LHCN-M2 (cell line): ENCODE measurements at regions not wholly inside any gene's neighbourhood (a gene's known extent, or its start where the extent isn't known, plus 50 kb on each side); places are given as distances from the start of the nearest gene placed in this dataset.

ENCODE experiments used
- DNase-seq: peaks from one replicate; pipeline ENCODE4 v3.0.0-alpha.2; 2012; ENCODE audit warnings: low read depth

- no peak for DNase-seq
Measured at GRCh38 chr12:27382924-27383323, 50.3 kb downstream of the BMAL2 start.

DNA sequence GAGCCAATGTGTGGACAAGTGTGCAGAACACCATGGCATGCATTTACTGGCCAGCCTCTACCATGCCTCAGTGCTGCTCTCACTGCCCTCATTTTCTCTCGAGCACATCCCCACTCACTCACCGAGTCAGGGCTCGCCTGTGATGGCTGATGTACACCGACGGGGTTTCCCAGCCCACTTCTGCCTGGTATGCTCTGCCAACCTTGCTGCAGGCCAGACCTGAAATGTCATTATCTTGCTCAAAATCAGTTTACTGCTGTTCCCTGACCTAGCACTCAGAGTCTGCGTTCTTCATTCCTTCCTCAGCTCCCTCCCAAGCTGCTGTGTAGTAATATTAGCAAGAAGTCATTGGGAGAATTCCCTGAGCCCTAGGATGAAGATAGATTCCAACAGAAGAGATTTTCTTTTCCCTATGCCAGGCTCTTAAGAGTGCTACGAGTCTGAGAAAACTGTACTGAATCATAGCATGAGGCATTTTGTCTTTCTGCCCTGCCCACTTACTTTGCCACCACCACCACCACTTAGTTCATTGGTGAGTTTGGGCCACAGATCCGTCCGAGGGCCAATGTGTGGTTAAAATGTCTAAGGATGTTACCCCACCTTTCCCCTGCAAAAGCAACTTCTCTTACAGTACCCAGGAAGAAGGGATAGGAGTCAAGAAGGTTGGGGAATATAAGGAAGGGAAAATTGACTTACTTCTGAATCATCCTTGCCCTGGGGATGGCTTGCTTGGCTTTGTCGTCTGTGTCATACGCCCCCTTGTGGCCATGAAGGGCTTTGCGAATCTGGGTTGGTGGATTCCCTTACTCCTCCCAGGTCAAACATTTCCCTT lies 51.0 kb downstream of the BMAL2 start:
- DNase-seq: peak; percentile 83

DNA sequence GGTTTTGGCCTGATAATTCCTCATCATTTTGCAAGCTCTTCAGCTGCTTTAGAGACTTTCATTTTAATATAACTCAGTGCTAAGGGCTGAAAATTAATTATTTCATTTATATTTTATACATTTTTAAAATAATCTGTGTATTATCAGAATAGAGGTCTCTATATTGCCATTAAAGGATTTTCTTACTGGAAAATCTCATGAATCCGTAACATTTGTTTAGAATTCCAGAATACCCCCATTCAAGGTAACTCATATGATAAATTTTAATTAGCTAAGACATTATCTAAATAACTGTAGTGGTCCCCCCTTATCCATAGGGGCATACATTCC lies 51.6 kb downstream of the BMAL2 start:
- DNase-seq: no peak

GRCh38 chr12:27385766-27386564 lies 53.3 kb downstream of the BMAL2 start:
- no peak for DNase-seq

GRCh38 chr12:27387473-27387872 lies 54.8 kb downstream of the BMAL2 start:
- DNase-seq: no peak

- DNase-seq: no peak
Measured at GRCh38 chr12:27388650-27389049, 56.0 kb downstream of the BMAL2 start.

- no peak for DNase-seq
Measured at GRCh38 chr12:27394676-27395075, 51.9 kb upstream of the SMCO2 start.

DNA sequence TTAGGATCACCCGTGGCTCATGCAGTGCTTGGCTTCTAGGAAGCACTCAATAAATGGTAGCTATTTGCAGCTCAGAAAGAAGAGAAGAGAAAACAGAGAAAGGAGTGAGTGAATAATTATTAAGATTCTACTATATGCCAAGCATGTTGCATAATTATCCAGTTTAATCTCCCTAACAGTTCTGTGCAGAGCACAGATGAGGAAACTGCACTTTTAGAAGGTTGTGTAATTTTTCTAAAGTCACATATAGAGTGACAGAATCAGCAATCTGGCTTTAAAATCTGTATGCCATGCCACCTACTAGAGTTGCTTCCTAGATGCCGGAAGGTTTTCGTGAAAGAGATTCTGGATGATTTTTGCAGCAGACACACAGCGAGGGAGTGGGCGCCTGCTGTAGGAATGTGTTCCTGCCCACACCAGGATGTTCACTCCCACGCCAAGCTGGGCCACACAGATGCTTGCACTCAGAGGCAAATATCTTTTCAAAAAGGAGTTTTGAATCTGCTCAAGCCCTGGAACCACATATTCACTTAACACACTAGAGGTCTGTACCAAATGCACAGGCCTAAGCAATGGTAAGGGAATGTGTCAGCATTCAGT lies 50.2 kb upstream of the SMCO2 start:
- no peak for DNase-seq
